ENCODE measurements at regions not wholly inside any gene's neighbourhood (a gene's known extent, or its start where the extent isn't known, plus 50 kb on each side); places are given as distances from the start of the nearest gene placed in this dataset.
"Not testable (repeated sequence)": the region's sequence is repeated elsewhere in the genome, so short reads cannot be mapped to it uniquely, and the experiment has no call there.

- H3K27ac ChIP-seq: no peak overlapping the region
- intact Hi-C loops (cut with DNase I): no loop called here
- H3K9ac ChIP-seq (ENCODE audit: low read depth in 2 of 2, low read length in 2 of 2): no peak overlapping the region
- H3K4me1 ChIP-seq: no peaks in the 10 kb centered on the region
- no peaks in the 10 kb centered on the region for H3K36me3 ChIP-seq
- H3K27me3 ChIP-seq: no peaks in the 10 kb centered on the region
- no peak overlapping the region for H3K4me3 ChIP-seq
- TF ChIP-seq CTCF (IDR thresholded peaks at IDR 0.05): no peak
- no peaks in the 10 kb centered on the region for H3K9me3 ChIP-seq
- no peak for DNase-seq
Measured at GRCh38 chr13:81551036-81551435, 1210.1 kb upstream of the SPRY2 start.

- H3K27me3 ChIP-seq; H3K27ac ChIP-seq; H3K9me3 ChIP-seq; H3K9ac ChIP-seq (ENCODE audit: low read depth in 2 of 2, low read length in 2 of 2); H3K4me3 ChIP-seq; intact Hi-C loops (cut with DNase I); DNase-seq; H3K4me1 ChIP-seq; H3K36me3 ChIP-seq: not testable (repeated sequence)
Measured at GRCh38 chr13:81546294-81546693, 1205.4 kb upstream of the SPRY2 start.

- Histone ChIP-seq H3K27me3 (no peaks in the 10 kb centered on the region), H3K27ac (no peak overlapping the region), H3K9ac (ENCODE audit: low read depth in 2 of 2, low read length in 2 of 2) (no peak overlapping the region), H3K36me3 (no peaks in the 10 kb centered on the region), H3K9me3 (no peaks in the 10 kb centered on the region), H3K4me3 (no peak overlapping the region), H3K4me1 (no peaks in the 10 kb centered on the region)
- no peak for DNase-seq
- TF ChIP-seq CTCF (IDR thresholded peaks at IDR 0.05): no peak
- intact Hi-C loops (cut with DNase I): no loop called here
Measured at GRCh38 chr13:81540777-81541176, 1199.9 kb upstream of the SPRY2 start.

GRCh38 chr13:81539643-81540150 is 1198.8 kb upstream of the SPRY2 start:
- no peaks in the 10 kb centered on the region for H3K36me3 ChIP-seq
- H3K9ac ChIP-seq (ENCODE audit: low read depth in 2 of 2, low read length in 2 of 2): no peak overlapping the region
- no peak for TF ChIP-seq CTCF (IDR thresholded peaks at IDR 0.05)
- H3K27ac ChIP-seq: no peak overlapping the region
- no peak for DNase-seq
- H3K27me3 ChIP-seq: no peaks in the 10 kb centered on the region
- H3K4me1 ChIP-seq: no peaks in the 10 kb centered on the region
- intact Hi-C loops (cut with DNase I): no loop called here
- no peak overlapping the region for H3K4me3 ChIP-seq
- H3K9me3 ChIP-seq: no peaks in the 10 kb centered on the region

GRCh38 chr13:81498969-81499368 is 1158.0 kb upstream of the SPRY2 start:
- intact Hi-C loops (cut with DNase I): no loop called here
- TF ChIP-seq CTCF (IDR thresholded peaks at IDR 0.05): no peak
- DNase-seq: no peak
- Histone ChIP-seq H3K9ac (ENCODE audit: low read depth in 2 of 2, low read length in 2 of 2) (no peak overlapping the region), H3K4me1 (no peaks in the 10 kb centered on the region), H3K27me3 (no peaks in the 10 kb centered on the region), H3K27ac (no peak overlapping the region), H3K9me3 (no peaks in the 10 kb centered on the region), H3K36me3 (no peaks in the 10 kb centered on the region), H3K4me3 (no peak overlapping the region)

- H3K27ac ChIP-seq: no peak overlapping the region
- intact Hi-C loops (cut with DNase I): no loop called here
- no peak for TF ChIP-seq CTCF (IDR thresholded peaks at IDR 0.05)
Measured at GRCh38 chr13:81493144-81493543, 1152.2 kb upstream of the SPRY2 start.

More at GRCh38 chr13:81493144-81493543, 1152.2 kb upstream of the SPRY2 start:
- H3K4me3 ChIP-seq: no peak overlapping the region
- H3K9ac ChIP-seq (ENCODE audit: low read depth in 2 of 2, low read length in 2 of 2): no peak overlapping the region
- H3K4me1 ChIP-seq: no peaks in the 10 kb centered on the region
- no peaks in the 10 kb centered on the region for H3K27me3 ChIP-seq
- no peaks in the 10 kb centered on the region for H3K9me3 ChIP-seq
- DNase-seq: no peak
- no peaks in the 10 kb centered on the region for H3K36me3 ChIP-seq

Measured in colonic mucosa (tissue), 4 donors.